GM12878 (cell line): ENCODE measurements at regions not wholly inside any gene's neighbourhood (a gene's known extent, or its start where the extent isn't known, plus 50 kb on each side); places are given as distances from the start of the nearest gene placed in this dataset.

ENCODE experiments used
- ATAC-seq: fragments of 200-7000 bp; cut with Tn5 transposase; 3 replicates; pipeline ENCODE4 v1.9.1; 2020; ENCODE audit warnings: mild to moderate bottlenecking, moderate library complexity
- BruUV-seq: library from RNA; stranded (reverse); fragments of 400-500 nt; replicated peaks from 2 replicates; lab custom pipeline; 2021; lab: Mats Ljungman, UMichigan
- CTCF ChIA-PET: fragments of 300-600 bp; sonication (Branson Sonifier 250); formaldehyde crosslinking; extraction: SDS; loops from one replicate; lab custom pipeline; 2021; ENCODE audit warnings: inconsistent platforms; lab: Yijun Ruan, JAX
- POLR2A ChIA-PET: fragments of 350-600 bp; formaldehyde crosslinking; extraction: SDS; loops from one replicate; lab custom pipeline; 2021; ENCODE audit warnings: inconsistent platforms; lab: Charles Lee
- RAD21 ChIA-PET: fragments of 300-600 bp; sonication (Branson Sonifier 250); formaldehyde crosslinking; loops from one replicate; lab custom pipeline; 2023; ENCODE audit warnings: antibody characterized with exemption; ENCODE audit not compliant: unreplicated experiment; lab: Charles Lee
- SMC1A ChIA-PET: fragments of 300-600 bp; sonication (Branson Sonifier 250); formaldehyde crosslinking; loops from one replicate; lab custom pipeline; 2023; ENCODE audit not compliant: unreplicated experiment, uncharacterized antibody; lab: Charles Lee
- DNase-seq: peaks from one replicate; pipeline ENCODE4 v3.0.0-alpha.2; 2011; ENCODE audit warnings: low read depth, low spot score
- FAIRE-seq: peaks from 3 replicates; lab custom pipeline; 2011; peaks lifted over from hg19 to GRCh38; lab: Jason Lieb, UNC
- H2AFZ ChIP-seq: 2 replicates; pipeline ENCODE4 v1.6.0; 2011; ENCODE audit warnings: low read depth, low read length, control low read depth; ENCODE audit not compliant: control insufficient read depth
- H3K27ac ChIP-seq: 2 replicates; pipeline ENCODE4 v1.5.1; 2011; ENCODE audit warnings: control low read depth; ENCODE audit not compliant: control insufficient read depth, insufficient read depth
- H3K27me3 ChIP-seq, 2 experiments: replicated peaks in 1 of 2; 2 replicates each; pipeline versions ENCODE4 v1.6.0 to v1.6.1; 2011; ENCODE audit warnings: low read length in 1 of 2; ENCODE audit not compliant: control insufficient read depth in 2 of 2, insufficient read depth in 2 of 2
- H3K36me3 ChIP-seq, 2 experiments: 2 replicates each; pipeline ENCODE4 v1.5.1; 2011; ENCODE audit warnings: low read length in 1 of 2; ENCODE audit not compliant: control insufficient read depth in 2 of 2, insufficient read depth in 2 of 2
- H3K4me1 ChIP-seq: 2 replicates; pipeline ENCODE4 v1.6.1; 2011; ENCODE audit warnings: mild to moderate bottlenecking, low read length, moderate library complexity, mixed read lengths; ENCODE audit not compliant: control insufficient read depth, insufficient read depth
- H3K4me2 ChIP-seq: 2 replicates; pipeline ENCODE4 v1.6.0; 2011; ENCODE audit warnings: control low read depth; ENCODE audit not compliant: control insufficient read depth, insufficient read depth
- H3K4me3 ChIP-seq: fragments of 200-600 bp; sonication (generic); 2 replicates; pipeline ENCODE4 v1.5.1; 2016
- H3K79me2 ChIP-seq: 2 replicates; pipeline ENCODE4 v1.6.0; 2011; ENCODE audit warnings: low read length; ENCODE audit not compliant: control insufficient read depth, insufficient read depth
- H3K9ac ChIP-seq: 2 replicates; pipeline ENCODE4 v1.8.0; 2011; ENCODE audit warnings: low read length, control low read depth, mixed read lengths; ENCODE audit not compliant: control insufficient read depth, insufficient read depth
- H3K9me3 ChIP-seq: replicated peaks from 3 replicates; pipeline ENCODE4 v1.5.1; 2011; ENCODE audit warnings: mild to moderate bottlenecking, low read length; ENCODE audit not compliant: control insufficient read depth, insufficient read depth
- H4K20me1 ChIP-seq: 2 replicates; pipeline ENCODE4 v1.6.0; 2011; ENCODE audit not compliant: control insufficient read depth, insufficient read depth
- BMI1 ChIP-seq: fragments of 450-650 bp; IDR thresholded peaks from 2 replicates; pipeline ENCODE4 v1.6.1; 2016; ENCODE audit warnings: mild to moderate bottlenecking, moderate library complexity, borderline replicate concordance
- GABPA ChIP-seq: IDR thresholded peaks from 2 replicates; pipeline ENCODE4 v1.6.1; 2014; ENCODE audit warnings: antibody characterized with exemption, low read depth, mild to moderate bottlenecking, inconsistent platforms
- GATAD2B ChIP-seq: fragments of 450-650 bp; conservative IDR thresholded peaks from 2 replicates; pipeline ENCODE4 v1.6.1; 2017; ENCODE audit warnings: low read depth, mild to moderate bottlenecking, moderate library complexity
- HCFC1 ChIP-seq: fragments of 150-350 bp; IDR thresholded peaks from 2 replicates; pipeline ENCODE4 v1.6.1; 2014; ENCODE audit warnings: low read length
- NR2C2 ChIP-seq: IDR thresholded peaks from 2 replicates; pipeline ENCODE4 v1.6.1; 2011; ENCODE audit warnings: borderline replicate concordance, low read depth; ENCODE audit not compliant: control insufficient read depth, insufficient read length
- NRF1 ChIP-seq: conservative IDR thresholded peaks from 2 replicates; pipeline ENCODE4 v1.6.1; 2011; ENCODE audit warnings: mild to moderate bottlenecking, low read depth, low read length, improper control_type of control experiment
- PAX8 ChIP-seq: fragments of 450-650 bp; IDR thresholded peaks from 2 replicates; pipeline ENCODE4 v1.6.1; 2017; ENCODE audit warnings: mild to moderate bottlenecking, moderate library complexity
- RAD21 ChIP-seq: IDR thresholded peaks from 2 replicates; pipeline ENCODE4 v1.6.1; 2011; ENCODE audit warnings: mild to moderate bottlenecking, low read depth, low read length, moderate library complexity; ENCODE audit not compliant: insufficient read depth
- RUNX3 ChIP-seq: IDR thresholded peaks from 2 replicates; pipeline ENCODE4 v1.6.1; 2012; ENCODE audit warnings: low read length, inconsistent platforms
- SREBF1 ChIP-seq: IDR thresholded peaks from 2 replicates; pipeline ENCODE4 v1.6.1; 2012; ENCODE audit warnings: mild to moderate bottlenecking, low read length
- SUZ12 ChIP-seq: fragments of 200-600 bp; sonication (generic); IDR thresholded peaks from one replicate; pipeline ENCODE4 v1.6.1; 2018; ENCODE audit warnings: antibody characterized with exemption, mild to moderate bottlenecking; ENCODE audit not compliant: unreplicated experiment
- TARDBP ChIP-seq: IDR thresholded peaks from 2 replicates; pipeline ENCODE4 v1.6.1; 2016; ENCODE audit warnings: borderline replicate concordance
- ZBED1 ChIP-seq: IDR thresholded peaks from 2 replicates; pipeline ENCODE4 v1.6.1; 2016; ENCODE audit warnings: borderline replicate concordance
- ZBTB4 ChIP-seq: fragments of 450-650 bp; formaldehyde crosslinking; IDR thresholded peaks from 2 replicates; pipeline ENCODE4 v1.4.0; 2022; ENCODE audit warnings: mild to moderate bottlenecking, moderate library complexity
- ZNF274 ChIP-seq: IDR thresholded peaks from one replicate; pipeline ENCODE4 v1.8.0; 2011; ENCODE audit not compliant: insufficient read length, insufficient read depth
- WGBS: methylation state at CpG from one replicate; pipeline ENCODE4 v1.1.6; 2016; ENCODE audit warnings: low lambda C conversion rate; ENCODE audit not compliant: insufficient replicate concordance, insufficient coverage; ENCODE audit errors: missing lambda C conversion rate; 5-methylcytosine and 5-hydroxymethylcytosine counted together
- in situ Hi-C: fragments of 300-500 bp; cut with MboI; formaldehyde crosslinking; loops from 9 replicates; pipeline ENCODE4 v1.14.3; 2018; ENCODE audit warnings: mixed read lengths
- intact Hi-C: fragments of 100-400 bp; cut with micrococcal nuclease; formaldehyde crosslinking; loops from one replicate; pipeline ENCODE4 v1.14.2; 2022; ENCODE audit not compliant: unreplicated experiment
- TF ChIP-seq, protein P1 (sequence below): IDR thresholded peaks from 2 replicates; pipeline ENCODE4 v1.6.1; 2011; ENCODE audit warnings: borderline replicate concordance, low read depth, mild to moderate bottlenecking, moderate library complexity, mixed read lengths, low read length; ENCODE audit not compliant: insufficient read depth; ENCODE audit errors: extremely low read length

DNA sequence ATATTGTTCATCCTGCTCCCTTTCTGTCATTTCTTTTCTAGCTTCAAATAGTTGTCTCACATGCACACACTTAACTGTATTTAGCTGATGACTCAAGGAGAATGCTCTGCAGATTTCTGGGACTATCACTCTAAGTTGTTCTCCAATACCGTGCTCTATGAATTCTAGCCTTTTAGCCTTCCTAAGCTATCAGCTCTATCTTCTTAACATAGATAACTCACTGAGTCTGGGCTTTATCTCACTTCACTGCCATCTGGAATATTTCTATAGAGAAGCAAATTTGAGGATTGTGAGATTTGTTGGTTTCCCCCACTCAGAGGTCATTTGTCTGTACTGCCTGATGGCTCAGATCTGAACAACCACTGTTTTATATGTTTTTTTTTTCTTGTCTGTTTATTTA lies 369.7 kb downstream of the TUSC1 start:
- DNase-seq = no peak
- Histone ChIP-seq H3K9me3 (no peaks in the 10 kb centered on the region), H3K36me3 (no peaks in the 10 kb centered on the region), H3K79me2 (no peaks in the 10 kb centered on the region), H3K9ac (no peak overlapping the region), H3K4me1 (no peaks in the 10 kb centered on the region), H3K27me3 (no peaks in the 10 kb centered on the region), H3K27ac (no peak overlapping the region), H3K4me2 (no peak overlapping the region), H2AFZ (no peak overlapping the region), H4K20me1 (no peaks in the 10 kb centered on the region), H3K4me3 (no peak overlapping the region)
- TF ChIP-seq BMI1 = no peak
- TF ChIP-seq RAD21 = no peak
- no peak for TF ChIP-seq ZNF274
- TF ChIP-seq HCFC1 = no peak
- TF ChIP-seq NRF1 = no peak
- no peak for TF ChIP-seq PAX8
- ChIA-PET POLR2A (no interaction called here), SMC1A (no interaction called here), CTCF (no interaction called here), RAD21 (no interaction called here)
- no TSS peak for BruUV-seq
- in situ Hi-C loops = no loop called here
- intact Hi-C loops = no loop called here
- no peak for FAIRE-seq
- 38% methylated on average over 1 of the region's 1 CpG for WGBS
- ATAC-seq = no peak

DNA sequence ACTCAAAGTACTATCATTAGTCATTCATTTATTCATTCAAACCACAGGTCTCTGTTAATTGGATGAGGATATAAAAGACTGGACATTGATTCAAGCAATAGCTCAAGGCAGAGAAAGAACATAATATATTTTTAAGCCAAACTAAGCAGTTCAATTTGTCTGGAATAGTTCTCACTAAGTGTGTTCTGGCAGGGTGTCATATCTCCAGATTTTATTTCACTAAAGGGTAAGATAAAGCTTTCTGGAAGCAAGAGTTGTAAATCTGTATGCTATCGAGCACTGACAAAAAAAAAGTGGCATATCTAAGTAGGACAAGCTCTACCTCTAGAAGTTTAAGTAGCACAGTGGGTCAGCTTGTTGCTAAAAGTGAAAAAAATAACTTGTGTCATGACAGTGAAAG lies 375.6 kb downstream of the TUSC1 start:
- no TSS peak for BruUV-seq
- DNase-seq = no peak
- in situ Hi-C loops = no loop called here
- 0% methylated on average over 1 of the region's 1 CpG for WGBS
- Histone ChIP-seq H3K27me3 (no peaks in the 10 kb centered on the region), H4K20me1 (no peaks in the 10 kb centered on the region), H3K9me3 (no peaks in the 10 kb centered on the region), H3K27ac (no peak overlapping the region), H2AFZ (no peak overlapping the region), H3K9ac (no peak overlapping the region), H3K4me1 (no peaks in the 10 kb centered on the region), H3K4me2 (no peak overlapping the region), H3K4me3 (no peak overlapping the region), H3K79me2 (no peaks in the 10 kb centered on the region), H3K36me3 (no peaks in the 10 kb centered on the region)
- ChIA-PET CTCF (interaction anchor here (1.0 kb wide), 1 partner anchor 10 kb away, joined by 3 read pairs; no protein-coding TSS in a partner anchor), POLR2A (no interaction called here), RAD21 (no interaction called here), SMC1A (no interaction called here)
- no peak for FAIRE-seq
- intact Hi-C loops = no loop called here
- ATAC-seq = no peak
- TF ChIP-seq GATAD2B (no peak), GABPA (no peak), SUZ12 (no peak), ZBED1 (no peak), TARDBP (no peak), ZBTB4 (CRISPR knock-in tag) (no peak), SREBF1 (no peak), NR2C2 (no peak), RUNX3 (no peak)
- TF ChIP-seq, protein P1, sequence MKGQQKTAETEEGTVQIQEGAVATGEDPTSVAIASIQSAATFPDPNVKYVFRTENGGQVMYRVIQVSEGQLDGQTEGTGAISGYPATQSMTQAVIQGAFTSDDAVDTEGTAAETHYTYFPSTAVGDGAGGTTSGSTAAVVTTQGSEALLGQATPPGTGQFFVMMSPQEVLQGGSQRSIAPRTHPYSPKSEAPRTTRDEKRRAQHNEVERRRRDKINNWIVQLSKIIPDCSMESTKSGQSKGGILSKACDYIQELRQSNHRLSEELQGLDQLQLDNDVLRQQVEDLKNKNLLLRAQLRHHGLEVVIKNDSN = no peak
